AG10803 (cell line): ENCODE measurements at regions not wholly inside any gene's neighbourhood (a gene's known extent, or its start where the extent isn't known, plus 50 kb on each side); places are given as distances from the start of the nearest gene placed in this dataset.

ENCODE experiments used
- DNase-seq: peaks from one replicate; pipeline ENCODE4 v3.0.0; 2010; ENCODE audit warnings: low read depth
- H3K4me3 ChIP-seq: 2 replicates; pipeline ENCODE4 v1.5.1; 2011; ENCODE audit warnings: mild to moderate bottlenecking, low read length, control low read depth
- TF ChIP-seq, protein P1 (sequence below): conservative IDR thresholded peaks from 2 replicates; pipeline ENCODE4 v1.5.1; 2011; ENCODE audit warnings: mild to moderate bottlenecking, low read length, control low read depth, inconsistent platforms

DNA sequence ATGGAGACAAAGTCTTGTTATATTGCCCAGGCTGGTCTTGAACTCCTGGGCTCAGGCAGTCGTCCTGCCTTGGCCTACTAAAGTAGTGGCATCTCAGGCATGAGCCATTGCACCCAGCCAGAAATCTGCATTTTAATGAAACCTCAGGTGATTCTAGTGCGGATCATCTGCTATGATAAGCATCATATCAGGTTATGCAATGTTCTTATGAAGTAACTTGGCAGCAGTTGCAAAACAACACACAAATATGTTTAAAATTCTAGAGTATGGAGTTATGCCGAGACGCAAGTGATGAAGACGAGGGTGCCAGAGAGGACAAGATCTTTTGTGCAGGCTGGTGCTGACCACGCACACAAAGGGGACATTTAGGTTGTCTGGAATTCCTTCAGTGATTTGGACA, 153.2 kb upstream of the MEF2C start:
- TF ChIP-seq, protein P1, sequence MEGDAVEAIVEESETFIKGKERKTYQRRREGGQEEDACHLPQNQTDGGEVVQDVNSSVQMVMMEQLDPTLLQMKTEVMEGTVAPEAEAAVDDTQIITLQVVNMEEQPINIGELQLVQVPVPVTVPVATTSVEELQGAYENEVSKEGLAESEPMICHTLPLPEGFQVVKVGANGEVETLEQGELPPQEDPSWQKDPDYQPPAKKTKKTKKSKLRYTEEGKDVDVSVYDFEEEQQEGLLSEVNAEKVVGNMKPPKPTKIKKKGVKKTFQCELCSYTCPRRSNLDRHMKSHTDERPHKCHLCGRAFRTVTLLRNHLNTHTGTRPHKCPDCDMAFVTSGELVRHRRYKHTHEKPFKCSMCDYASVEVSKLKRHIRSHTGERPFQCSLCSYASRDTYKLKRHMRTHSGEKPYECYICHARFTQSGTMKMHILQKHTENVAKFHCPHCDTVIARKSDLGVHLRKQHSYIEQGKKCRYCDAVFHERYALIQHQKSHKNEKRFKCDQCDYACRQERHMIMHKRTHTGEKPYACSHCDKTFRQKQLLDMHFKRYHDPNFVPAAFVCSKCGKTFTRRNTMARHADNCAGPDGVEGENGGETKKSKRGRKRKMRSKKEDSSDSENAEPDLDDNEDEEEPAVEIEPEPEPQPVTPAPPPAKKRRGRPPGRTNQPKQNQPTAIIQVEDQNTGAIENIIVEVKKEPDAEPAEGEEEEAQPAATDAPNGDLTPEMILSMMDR = no peak
- H3K4me3 ChIP-seq = no peak overlapping the region
- no peak for DNase-seq

DNA sequence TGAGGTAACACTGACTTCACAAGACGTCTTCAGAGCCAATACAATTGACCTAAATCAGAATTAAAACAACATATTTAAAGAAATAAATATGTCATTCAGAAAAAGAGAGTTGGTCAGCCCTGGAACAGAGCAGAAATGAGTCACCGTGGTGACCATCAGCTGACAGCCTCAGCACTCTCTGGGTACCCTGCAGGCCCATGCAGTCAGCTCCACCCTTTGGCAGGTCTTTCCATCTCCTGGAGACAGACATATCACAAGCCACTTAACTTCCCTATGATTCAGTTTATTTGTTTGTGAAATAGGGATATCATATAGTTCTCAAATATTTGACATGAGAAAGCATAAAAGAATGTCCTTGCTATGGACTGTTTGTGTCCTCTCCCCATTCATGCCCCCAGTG, 151.6 kb upstream of the MEF2C start:
- TF ChIP-seq, protein P1 = no peak
- DNase-seq = no peak
- no peak overlapping the region for H3K4me3 ChIP-seq

DNA sequence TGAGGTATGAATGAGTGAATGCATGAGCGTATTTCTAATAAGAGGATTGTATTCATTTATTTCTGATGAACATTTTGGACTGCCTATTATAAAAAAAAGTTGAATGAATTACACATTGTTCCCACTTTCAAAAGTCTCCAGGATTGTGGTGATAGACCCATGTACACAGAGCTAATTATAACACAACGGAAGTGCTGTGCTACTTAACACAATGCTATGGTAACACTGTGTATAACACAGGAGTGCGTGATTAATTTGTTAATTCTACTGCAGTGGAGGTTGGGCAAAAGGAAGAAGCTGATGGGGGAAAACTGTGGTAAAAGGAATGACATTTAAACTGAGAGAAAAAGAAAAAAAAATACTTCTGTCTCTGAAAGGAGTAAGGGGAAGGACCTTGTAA, 147.8 kb upstream of the MEF2C start:
- TF ChIP-seq, protein P1 = no peak
- DNase-seq = no peak
- H3K4me3 ChIP-seq = no peak overlapping the region

DNA sequence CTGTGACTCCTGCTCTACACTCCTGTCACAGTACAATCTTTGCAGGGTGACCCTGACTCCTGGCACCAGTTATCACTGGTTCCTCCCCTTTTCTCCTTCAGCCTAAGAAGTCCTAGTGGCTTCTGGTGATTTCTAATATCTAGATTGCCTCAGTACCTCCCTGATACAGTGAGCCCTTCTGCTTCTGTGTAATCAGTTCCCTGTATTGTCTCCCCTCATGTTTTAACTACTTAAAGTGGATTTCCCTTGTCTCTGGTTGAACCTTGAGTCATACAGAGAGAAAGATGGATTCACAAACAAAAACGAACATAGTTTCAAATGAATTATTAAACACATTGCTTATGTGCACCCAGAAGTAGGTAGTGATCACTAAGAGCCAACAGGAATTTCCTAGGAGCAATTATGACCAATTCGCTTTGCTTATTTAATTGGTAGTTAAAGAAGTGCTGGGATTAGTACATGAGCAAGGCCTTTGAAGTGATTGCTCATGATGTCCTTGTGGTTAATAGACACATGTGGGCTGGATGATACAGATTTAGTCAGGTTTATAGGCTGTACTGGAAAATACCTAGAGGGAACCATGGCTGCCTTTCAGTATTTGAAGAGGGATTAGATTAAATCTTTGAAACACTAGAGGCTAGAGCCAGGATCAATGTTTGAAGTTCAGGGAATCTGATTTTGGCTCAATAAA, 145.8 kb upstream of the MEF2C start:
- peak; percentile 25 for DNase-seq
- no peak overlapping the region for H3K4me3 ChIP-seq
- TF ChIP-seq, protein P1 = no peak

DNA sequence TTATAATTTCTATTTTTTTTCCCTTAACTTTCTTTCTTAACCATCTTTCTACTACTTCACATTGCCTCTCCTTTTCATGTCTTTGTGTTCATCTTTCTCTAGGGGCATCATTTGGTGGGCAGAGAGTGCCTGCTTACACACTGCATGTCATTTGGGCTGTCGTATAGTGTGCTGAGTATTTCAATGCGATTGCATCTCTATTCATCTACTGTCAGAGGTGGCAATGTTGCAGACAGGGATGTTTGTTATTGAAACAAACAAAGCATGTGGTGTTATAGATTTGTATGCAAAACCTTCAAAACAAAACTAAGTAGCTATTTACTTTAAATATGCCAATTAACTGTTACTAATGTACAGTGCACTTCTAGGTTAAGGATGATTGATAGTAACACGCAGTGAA, 141.1 kb upstream of the MEF2C start:
- no peak for DNase-seq
- TF ChIP-seq, protein P1 = no peak
- no peak overlapping the region for H3K4me3 ChIP-seq

DNA sequence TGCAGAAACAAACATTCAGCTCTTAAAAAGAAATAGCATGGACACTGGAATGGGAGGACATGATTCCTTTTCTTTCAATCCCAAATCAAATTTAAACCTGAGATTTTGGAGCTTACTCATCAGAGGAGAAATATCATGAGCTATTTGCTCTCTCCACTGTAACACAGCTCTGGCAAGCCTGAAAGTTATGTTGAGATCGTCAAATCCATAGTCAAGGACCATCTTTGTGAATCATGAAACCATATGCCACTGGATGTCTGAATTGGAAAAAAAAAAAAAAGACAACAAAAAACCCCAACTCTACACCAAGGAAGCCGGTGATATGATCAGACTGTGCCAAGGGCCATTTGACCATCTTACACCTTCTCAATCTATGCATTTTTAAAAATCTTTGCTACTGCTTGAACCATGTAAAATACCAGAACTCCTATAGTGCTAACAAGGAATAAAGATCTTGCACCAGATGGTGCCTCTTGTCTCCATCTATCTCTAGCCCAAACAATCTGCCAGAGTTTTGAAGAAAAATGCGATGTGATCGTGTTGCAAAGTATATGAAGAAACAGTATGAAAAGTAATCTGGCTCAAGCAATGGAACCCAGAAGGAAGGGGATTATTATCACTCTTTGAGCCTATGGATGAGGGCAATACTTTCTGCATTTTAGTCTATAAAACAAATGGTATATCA, 138.1 kb upstream of the MEF2C start:
- TF ChIP-seq, protein P1 = no peak
- H3K4me3 ChIP-seq = no peak overlapping the region
- no peak for DNase-seq

DNA sequence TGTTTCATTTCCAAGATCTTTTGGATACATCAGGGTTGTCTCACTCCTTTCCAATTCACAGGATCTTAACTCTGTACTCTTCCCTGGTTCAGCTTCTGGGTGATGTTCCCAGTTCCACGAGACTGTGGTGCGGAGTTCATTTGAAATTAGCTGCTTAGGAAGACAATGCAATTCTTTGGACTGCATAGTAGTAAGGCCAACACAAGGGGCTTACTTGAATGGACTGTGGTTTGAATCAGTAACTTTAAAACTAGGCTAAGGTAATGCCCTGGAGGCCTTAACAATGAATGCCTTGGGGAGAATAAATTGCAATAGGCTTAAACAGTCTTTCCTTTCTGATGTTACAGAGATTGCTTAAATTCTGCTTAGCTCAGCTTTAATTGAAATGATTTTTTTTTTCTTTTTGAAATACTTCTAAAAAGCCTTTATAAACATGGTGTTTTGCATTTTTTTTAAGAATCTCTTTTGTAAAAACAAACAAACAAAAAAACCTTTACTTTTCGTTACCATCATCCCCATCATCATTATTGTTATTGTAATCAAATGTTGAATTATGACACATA, 133.8 kb upstream of the MEF2C start:
- no peak for DNase-seq
- TF ChIP-seq, protein P1 = no peak
- no peak overlapping the region for H3K4me3 ChIP-seq
